ENCODE measurements at regions not wholly inside any gene's neighbourhood (a gene's known extent, or its start where the extent isn't known, plus 50 kb on each side); places are given as distances from the start of the nearest gene placed in this dataset.

GRCh38 chr11:119520400-119520799 lies 97.4 kb upstream of the THY1 start:
- FAIRE-seq = no peak

- no peak for FAIRE-seq
Measured at GRCh38 chr11:119519796-119520195, 96.8 kb upstream of the THY1 start.

DNA sequence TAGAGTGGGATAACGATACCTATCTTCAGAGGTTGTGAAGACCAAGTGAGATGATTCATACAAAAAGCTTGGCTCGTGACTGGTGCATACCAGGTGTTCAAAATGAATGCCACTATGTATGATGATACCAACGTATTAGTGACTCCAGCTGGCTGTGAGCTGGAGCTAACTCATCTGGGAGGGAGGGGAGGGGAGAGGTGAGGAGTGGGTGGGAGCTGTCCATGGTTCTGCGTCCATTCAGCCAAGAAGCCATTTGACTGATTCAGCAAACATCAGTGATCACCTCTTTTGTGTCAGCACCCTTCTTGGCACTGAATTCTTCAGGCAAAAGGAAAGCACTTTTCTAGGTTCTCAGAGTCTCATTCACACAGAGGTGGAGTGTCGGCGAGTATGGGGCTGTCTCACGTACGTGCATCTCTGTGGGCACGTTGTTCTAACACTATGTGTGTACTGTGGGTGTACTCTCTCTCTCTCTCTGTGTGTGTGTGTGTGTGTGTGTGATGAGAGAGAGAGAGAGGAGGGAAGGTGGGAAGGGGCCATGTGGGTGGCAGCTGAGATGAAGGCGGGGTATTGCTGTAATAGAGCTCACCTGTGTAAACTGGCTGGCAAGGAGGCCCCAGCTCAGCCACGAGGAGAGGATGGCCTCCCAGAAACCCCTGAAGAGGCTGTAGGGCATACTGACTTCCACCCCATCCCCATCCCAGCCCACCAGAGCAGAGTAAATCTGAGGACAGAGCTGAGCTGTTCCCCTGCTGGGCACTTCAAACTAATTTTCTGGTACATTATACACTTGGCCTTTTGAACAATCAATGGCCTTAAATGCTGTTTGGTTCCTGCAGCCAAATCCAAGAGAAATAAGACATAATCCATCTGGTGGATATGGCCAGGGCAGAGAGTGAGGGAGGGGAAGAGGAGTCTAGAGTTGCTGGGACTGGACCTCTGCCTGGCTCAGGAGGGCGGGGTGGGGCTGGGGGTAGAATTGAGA lies 96.1 kb upstream of the THY1 start:
- no peak for FAIRE-seq

- no peak for FAIRE-seq
Measured at GRCh38 chr11:119515771-119516400, 92.9 kb upstream of the THY1 start.

- no peak for FAIRE-seq
Measured at GRCh38 chr11:119513806-119514170, 90.8 kb upstream of the THY1 start.

DNA sequence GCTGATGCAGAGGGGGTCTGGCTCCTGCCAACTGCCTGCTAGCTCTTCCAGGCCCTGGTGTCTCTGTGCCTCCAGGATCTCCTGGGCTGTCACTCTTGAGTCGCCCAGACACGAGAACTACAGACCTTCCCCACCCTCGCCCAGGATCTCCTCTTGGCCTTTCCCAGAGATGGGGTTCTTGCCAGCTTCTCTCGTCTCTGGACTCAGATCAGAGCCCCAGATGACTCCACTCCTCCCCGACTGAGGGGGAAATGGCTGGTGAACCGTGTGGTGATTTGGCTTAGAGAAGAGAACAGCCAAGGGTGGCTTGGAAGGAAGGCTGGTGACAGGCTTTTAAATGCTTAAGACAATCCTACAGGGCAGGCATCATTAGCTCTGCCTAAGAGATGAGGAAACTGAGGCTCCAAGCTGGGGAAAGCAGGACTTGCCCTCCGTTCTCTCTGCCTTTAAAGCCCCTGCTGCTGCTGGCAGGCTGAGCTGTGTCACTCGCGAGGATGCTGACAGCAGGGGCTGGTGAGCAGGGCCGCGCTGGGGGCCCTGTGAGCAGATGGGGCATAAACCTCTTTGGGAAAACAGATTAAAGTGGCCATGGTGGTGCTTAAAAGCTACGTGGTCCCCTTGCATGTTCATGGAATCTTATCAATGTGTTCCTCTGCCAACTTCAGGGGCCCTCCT lies 90.3 kb upstream of the THY1 start:
- FAIRE-seq = no peak

DNA sequence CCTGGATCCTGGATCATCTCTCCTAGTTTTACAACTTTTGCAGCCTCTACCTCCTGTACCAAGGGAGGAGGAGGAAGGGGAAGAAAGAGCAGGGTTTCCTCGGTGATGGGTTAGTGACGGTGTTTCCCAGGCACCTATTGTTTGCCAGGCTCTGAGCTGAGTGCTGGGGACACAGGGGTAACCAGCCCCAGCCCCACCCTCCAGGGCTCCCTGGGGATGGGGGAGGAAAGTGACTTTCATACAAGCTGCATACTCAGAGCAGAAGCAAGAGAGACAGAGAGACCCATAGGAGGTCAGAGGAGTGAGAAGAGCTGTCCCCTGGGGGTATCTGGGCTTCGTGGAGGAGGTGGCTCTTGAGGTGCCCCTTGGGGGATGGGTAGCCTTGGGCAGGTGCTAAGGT lies 89.4 kb upstream of the THY1 start:
- FAIRE-seq = no peak

DNA sequence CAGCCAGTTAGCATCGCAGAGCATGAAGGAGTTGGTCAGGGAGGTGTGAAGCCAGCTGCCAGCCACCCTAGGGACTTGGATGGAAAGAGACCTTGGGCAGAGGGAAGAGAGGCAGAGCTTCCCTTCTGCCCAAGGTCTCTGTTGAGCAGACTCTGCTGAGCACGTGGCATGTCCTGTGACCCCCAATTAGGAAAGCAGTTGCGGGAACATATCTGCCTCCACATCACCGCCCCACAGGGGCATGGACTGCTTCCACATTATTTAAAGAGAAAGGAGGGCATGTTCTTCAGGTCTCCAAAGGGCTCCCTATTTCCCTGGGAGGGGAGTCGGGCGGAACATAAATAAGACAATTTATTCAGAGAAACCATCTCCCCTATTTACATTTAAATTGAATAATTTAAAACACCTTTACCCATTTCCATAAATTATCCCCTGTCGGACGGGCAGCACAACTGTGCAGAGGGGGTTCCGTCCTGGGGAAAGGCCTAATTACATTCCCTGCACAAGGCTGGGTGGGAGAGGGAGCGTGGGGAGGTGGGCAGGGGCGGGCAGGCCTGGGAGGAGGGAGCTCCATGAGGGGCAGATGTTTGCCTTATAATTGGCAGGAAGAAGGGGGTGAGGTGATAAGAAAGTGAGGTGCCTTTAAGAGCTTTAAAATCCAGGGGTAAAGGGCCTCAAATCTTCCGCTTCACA lies 88.8 kb upstream of the THY1 start:
- FAIRE-seq = no peak

GRCh38 chr11:119509969-119510401 lies 87.0 kb upstream of the THY1 start:
- FAIRE-seq = no peak

GRCh38 chr11:119509282-119509841 lies 86.4 kb upstream of the THY1 start:
- no peak for FAIRE-seq

DNA sequence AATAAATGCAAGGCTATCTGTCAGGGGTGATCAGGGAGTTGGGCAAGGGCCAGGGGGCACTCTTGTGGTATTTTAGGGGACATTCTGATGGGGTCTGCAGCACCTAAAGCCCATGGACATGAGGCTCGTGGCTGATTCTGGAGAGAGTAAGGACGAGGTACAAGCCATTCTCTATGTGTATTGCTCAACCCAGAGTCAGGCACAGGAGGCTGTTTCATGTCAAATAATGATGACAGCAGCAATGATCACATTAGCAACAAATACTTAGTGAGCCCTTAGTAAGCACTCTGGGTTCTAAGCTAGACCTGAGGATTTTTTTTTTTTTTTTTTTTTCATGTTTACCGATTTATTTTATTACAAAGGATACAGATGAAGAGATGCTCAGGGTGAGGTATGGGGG lies 83.5 kb upstream of the THY1 start:
- FAIRE-seq = no peak

DNA sequence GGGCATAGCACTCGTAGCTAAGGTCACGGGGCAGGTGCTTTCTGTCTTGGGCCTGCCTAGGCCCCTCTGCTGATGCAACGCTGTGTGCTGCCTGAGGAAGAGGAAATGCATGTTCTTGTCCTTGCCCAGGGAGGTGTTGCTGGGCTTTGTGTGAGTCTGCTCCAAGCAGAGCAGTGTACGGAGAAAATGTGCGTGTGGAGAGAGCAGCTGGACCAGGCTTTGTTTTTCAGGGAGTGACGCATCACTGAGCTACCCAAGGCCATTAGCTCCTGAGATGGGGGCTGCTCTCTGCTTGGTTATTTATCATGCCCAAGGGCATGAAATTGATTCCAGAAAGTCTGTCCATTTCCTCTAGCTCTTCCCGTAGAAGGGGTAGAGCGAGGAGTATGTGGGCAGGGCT lies 82.9 kb upstream of the THY1 start:
- FAIRE-seq = no peak

- no peak for FAIRE-seq
Measured at GRCh38 chr11:119505071-119505470, 82.1 kb upstream of the THY1 start.

- no peak for FAIRE-seq
Measured at GRCh38 chr11:119504371-119504770, 81.4 kb upstream of the THY1 start.

GRCh38 chr11:119501777-119502405 lies 78.9 kb upstream of the THY1 start:
- FAIRE-seq = no peak

DNA sequence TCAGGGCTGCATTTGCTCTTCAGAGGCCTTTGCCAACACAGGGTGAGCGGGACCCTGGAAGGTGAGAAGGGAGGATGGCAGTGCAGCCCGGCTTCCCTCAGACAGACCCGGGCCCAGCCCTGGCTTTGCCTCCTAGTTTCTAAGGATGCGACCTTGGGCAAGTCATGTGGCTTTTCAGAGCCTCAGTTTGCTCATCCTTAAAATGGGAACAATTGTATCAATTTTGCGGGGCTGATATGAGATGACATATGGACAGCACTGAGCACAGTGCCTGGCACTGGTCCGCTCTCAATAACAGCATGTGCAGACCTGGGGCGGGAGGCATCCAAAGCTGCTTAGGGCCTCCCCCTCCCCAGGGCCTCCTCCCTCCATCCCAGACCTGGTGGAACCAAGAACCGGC lies 74.7 kb upstream of the THY1 start:
- FAIRE-seq = no peak

- FAIRE-seq = no peak
Measured at GRCh38 chr11:119496997-119497396, 74.0 kb upstream of the THY1 start.

GRCh38 chr11:119496469-119496868 lies 73.5 kb upstream of the THY1 start:
- no peak for FAIRE-seq

GRCh38 chr11:119493712-119494111 lies 70.7 kb upstream of the THY1 start:
- no peak for FAIRE-seq

DNA sequence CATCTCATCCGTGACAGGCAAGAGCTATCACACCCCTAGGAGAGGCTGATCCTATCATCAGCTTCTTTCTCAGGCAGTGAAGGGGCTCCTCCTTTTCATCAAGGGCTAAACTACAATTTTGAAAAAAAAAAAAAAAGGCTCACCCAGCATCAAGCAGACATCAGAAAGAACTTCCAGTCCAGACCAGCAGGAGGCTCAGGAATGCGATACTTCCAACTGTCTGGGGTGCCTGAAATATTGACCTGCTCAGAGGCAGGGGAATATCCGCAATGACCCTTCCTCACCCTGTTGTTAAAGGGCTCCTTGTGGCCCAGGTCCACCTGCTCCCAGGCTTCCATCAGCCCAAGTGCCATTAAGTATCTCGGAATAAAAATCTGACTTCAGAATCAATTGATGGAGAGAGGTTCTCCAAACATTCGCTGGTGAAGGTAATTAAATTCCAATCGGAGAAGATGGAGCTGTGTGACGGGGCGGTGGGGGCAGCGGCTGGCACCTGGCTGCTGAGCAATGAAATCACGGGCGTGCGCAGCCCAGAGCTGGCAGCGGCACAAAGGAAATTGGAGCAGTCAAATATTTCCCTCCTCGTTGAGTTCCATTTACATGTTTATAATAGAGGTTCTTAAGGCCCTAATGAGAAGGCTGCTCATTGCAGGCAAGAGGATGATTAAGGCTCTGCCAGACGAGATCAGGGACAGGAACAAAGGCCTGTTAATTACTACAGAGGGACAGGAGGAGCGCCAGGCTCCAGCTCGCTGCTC lies 69.0 kb upstream of the THY1 start:
- FAIRE-seq = no peak

DNA sequence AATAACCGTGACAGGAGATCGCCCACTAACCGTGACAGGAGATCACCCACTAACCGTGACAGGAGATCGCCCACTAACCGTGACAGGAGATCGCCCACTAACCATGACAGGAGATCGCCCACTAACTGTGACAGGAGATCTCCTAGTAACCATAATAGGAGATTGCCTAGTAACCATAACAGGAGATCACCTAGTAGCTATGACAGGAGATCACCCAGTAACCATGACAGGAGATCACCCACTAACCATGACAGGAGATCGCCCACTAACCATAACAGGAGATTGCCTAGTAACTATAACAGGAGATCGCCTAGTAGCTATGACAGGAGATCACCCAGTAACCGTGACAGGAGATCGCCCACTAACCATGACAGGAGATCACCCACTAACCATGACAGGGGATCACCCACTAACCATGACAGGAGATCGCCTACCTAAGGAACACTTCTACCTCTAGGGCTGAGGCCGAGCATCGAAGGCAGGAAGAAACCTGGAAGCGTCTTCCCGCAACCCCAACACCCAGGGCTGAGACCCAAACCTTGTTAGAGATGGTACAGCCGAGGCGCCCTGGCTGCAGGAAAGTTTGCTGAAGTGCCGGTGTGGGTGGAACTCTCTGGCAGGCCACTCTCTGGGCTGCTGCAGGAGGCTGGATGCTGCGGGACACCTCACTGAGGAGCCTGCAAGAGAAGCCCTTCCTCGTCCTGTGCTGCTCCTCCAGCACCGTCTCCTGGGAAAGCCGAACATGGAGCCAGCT lies 67.5 kb upstream of the THY1 start:
- FAIRE-seq = no peak

Data from islet of Langerhans (tissue), 1 donor.